ENCODE measurements at regions not wholly inside any gene's neighbourhood (a gene's known extent, or its start where the extent isn't known, plus 50 kb on each side); places are given as distances from the start of the nearest gene placed in this dataset.

GRCh38 chr1:233790662-233791371 lies 113.7 kb upstream of the SLC35F3 start:
- H3K9me3 Mint-ChIP-seq (ENCODE audit: unreplicated experiment), result no peaks in the 10 kb centered on the region
- H3K4me1 Mint-ChIP-seq (ENCODE audit: low read depth, unreplicated experiment), result no peaks in the 10 kb centered on the region
- no peak for DNase-seq
- no peak overlapping the region for H3K27ac Mint-ChIP-seq (ENCODE audit: unreplicated experiment)
- H3K27me3 Mint-ChIP-seq (ENCODE audit: unreplicated experiment), result no peaks in the 10 kb centered on the region
- peaks cover 11% of the 10 kb centered on the region for H3K36me3 Mint-ChIP-seq (ENCODE audit: unreplicated experiment)
- peak; percentile 89 for TF ChIP-seq CTCF (IDR thresholded peaks at IDR 0.05; ENCODE audit: partially characterized antibody, unreplicated experiment)
- no peak overlapping the region for H3K4me3 Mint-ChIP-seq (ENCODE audit: unreplicated experiment)

GRCh38 chr1:233791372-233791703 lies 113.1 kb upstream of the SLC35F3 start:
- DNase-seq, result no peak
- H3K27me3 Mint-ChIP-seq (ENCODE audit: unreplicated experiment), result no peaks in the 10 kb centered on the region
- H3K4me1 Mint-ChIP-seq (ENCODE audit: low read depth, unreplicated experiment), result no peaks in the 10 kb centered on the region
- H3K27ac Mint-ChIP-seq (ENCODE audit: unreplicated experiment), result no peak overlapping the region
- peak; percentile 5 for TF ChIP-seq CTCF (IDR thresholded peaks at IDR 0.05; ENCODE audit: partially characterized antibody, unreplicated experiment)
- peaks cover 11% of the 10 kb centered on the region for H3K36me3 Mint-ChIP-seq (ENCODE audit: unreplicated experiment)
- H3K9me3 Mint-ChIP-seq (ENCODE audit: unreplicated experiment), result no peaks in the 10 kb centered on the region
- no peak overlapping the region for H3K4me3 Mint-ChIP-seq (ENCODE audit: unreplicated experiment)

DNA sequence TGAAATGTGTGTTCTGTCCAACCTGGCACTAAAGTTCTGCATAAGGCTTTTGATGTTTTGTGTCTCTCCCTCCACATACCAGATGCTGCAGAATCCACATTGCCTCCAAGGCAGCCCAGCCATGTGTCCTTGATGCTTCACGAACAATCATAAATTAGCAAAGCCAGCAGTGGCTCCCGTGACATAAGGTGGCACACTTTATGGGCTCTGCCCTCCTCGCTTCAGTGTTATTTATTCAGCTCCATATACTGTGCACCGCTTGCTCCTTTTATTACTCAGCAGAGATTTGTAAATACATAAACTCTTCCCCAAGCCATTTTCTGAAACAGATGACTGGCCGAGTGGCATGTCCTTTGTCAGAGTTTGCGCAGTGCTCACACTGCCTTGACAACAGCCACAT lies 112.8 kb upstream of the SLC35F3 start:
- H3K4me3 Mint-ChIP-seq (ENCODE audit: unreplicated experiment), result no peak overlapping the region
- H3K27ac Mint-ChIP-seq (ENCODE audit: unreplicated experiment), result no peak overlapping the region
- no peaks in the 10 kb centered on the region for H3K9me3 Mint-ChIP-seq (ENCODE audit: unreplicated experiment)
- no peaks in the 10 kb centered on the region for H3K4me1 Mint-ChIP-seq (ENCODE audit: low read depth, unreplicated experiment)
- peaks cover 11% of the 10 kb centered on the region for H3K36me3 Mint-ChIP-seq (ENCODE audit: unreplicated experiment)
- TF ChIP-seq CTCF (IDR thresholded peaks at IDR 0.05; ENCODE audit: partially characterized antibody, unreplicated experiment), result no peak
- H3K27me3 Mint-ChIP-seq (ENCODE audit: unreplicated experiment), result no peaks in the 10 kb centered on the region
- no peak for DNase-seq

GRCh38 chr1:233794863-233795262 lies 109.6 kb upstream of the SLC35F3 start:
- Mint-ChIP-seq H3K27me3 (ENCODE audit: unreplicated experiment) (no peaks in the 10 kb centered on the region), H3K4me1 (ENCODE audit: low read depth, unreplicated experiment) (no peaks in the 10 kb centered on the region), H3K36me3 (ENCODE audit: unreplicated experiment) (peaks cover 11% of the 10 kb centered on the region), H3K9me3 (ENCODE audit: unreplicated experiment) (no peaks in the 10 kb centered on the region), H3K27ac (ENCODE audit: unreplicated experiment) (no peak overlapping the region), H3K4me3 (ENCODE audit: unreplicated experiment) (no peak overlapping the region)
- no peak for DNase-seq
- no peak for TF ChIP-seq CTCF (IDR thresholded peaks at IDR 0.05; ENCODE audit: partially characterized antibody, unreplicated experiment)

DNA sequence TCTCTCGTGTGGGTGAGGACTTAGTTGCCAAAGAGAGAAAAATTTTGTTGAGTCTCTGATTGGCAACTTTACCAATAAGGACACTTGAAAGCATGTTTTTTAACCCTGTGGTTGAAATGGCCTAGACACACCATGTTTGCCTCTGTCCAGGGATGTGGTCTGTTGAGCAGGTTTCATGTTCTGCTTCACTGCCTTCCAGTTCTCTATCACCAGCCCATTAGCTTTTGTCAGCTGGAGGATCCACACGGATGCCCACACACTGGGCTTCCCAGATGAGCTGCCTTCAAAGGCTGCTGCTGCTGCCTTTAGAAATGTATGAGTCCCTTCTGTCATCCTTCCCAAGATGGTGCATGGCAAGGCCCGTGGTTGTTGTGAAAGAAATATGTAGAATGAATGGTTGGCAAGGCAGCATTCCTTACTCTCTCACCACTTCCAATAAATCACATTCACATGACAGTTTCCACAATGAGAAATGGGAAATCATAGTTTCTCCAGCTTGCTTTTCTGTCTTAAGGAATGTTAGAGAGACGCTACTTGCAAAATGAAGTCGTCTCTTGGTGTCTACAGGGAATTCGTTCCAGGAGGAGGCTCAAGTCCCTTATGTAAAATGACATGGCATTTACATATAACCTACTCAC lies 108.2 kb upstream of the SLC35F3 start:
- Mint-ChIP-seq H3K4me3 (ENCODE audit: unreplicated experiment) (no peak overlapping the region), H3K27ac (ENCODE audit: unreplicated experiment) (no peak overlapping the region), H3K4me1 (ENCODE audit: low read depth, unreplicated experiment) (no peaks in the 10 kb centered on the region), H3K9me3 (ENCODE audit: unreplicated experiment) (no peaks in the 10 kb centered on the region), H3K27me3 (ENCODE audit: unreplicated experiment) (no peaks in the 10 kb centered on the region), H3K36me3 (ENCODE audit: unreplicated experiment) (peaks cover 11% of the 10 kb centered on the region)
- no peak for TF ChIP-seq CTCF (IDR thresholded peaks at IDR 0.05; ENCODE audit: partially characterized antibody, unreplicated experiment)
- DNase-seq, result no peak

All from glutamatergic neuron (in vitro differentiated cells).